ENCODE measurements at regions not wholly inside any gene's neighbourhood (a gene's known extent, or its start where the extent isn't known, plus 50 kb on each side); places are given as distances from the start of the nearest gene placed in this dataset.

DNA sequence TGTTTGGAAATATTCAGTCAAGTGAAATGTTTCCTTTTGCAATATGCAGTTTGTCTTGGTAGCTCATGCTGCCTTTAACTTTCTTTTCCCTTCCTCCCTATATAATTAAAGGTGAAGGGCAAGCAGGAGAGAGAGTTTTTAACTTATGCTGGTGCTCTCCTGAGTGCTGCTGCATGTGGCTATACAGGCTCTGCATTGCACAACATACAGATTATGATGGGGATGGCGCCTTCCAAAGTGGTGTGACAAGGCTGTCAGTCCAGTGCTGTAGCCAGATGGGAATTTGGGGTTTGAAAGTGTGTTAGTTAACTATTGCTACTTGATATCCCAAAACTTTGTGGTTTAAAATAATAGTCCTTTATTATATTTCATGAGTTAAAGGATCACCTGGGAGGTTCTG, 199.0 kb downstream of the ATP23 start:
- TF ChIP-seq EZH2 (IDR thresholded peaks at IDR 0.05; ENCODE audit: borderline replicate concordance, insufficient read depth, low read depth, low read length, poor library complexity, severe bottlenecking), result no peak
- TF ChIP-seq, protein P1, sequence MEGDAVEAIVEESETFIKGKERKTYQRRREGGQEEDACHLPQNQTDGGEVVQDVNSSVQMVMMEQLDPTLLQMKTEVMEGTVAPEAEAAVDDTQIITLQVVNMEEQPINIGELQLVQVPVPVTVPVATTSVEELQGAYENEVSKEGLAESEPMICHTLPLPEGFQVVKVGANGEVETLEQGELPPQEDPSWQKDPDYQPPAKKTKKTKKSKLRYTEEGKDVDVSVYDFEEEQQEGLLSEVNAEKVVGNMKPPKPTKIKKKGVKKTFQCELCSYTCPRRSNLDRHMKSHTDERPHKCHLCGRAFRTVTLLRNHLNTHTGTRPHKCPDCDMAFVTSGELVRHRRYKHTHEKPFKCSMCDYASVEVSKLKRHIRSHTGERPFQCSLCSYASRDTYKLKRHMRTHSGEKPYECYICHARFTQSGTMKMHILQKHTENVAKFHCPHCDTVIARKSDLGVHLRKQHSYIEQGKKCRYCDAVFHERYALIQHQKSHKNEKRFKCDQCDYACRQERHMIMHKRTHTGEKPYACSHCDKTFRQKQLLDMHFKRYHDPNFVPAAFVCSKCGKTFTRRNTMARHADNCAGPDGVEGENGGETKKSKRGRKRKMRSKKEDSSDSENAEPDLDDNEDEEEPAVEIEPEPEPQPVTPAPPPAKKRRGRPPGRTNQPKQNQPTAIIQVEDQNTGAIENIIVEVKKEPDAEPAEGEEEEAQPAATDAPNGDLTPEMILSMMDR (IDR thresholded peaks at IDR 0.05), result no peak

All from B cell (primary cell).